ENCODE measurements at regions not wholly inside any gene's neighbourhood (a gene's known extent, or its start where the extent isn't known, plus 50 kb on each side); places are given as distances from the start of the nearest gene placed in this dataset.

GRCh38 chr22:49086181-49086580, 741.5 kb downstream of the BRD1 start:
- TF ChIP-seq CTCF (conservative IDR thresholded peaks at IDR 0.05; ENCODE audit: low read depth, low read length) (no peak), EZH2 (IDR thresholded peaks at IDR 0.05; ENCODE audit: low read length, unreplicated experiment) (no peak)

Data from PC-3 (cell line).